ENCODE measurements at regions not wholly inside any gene's neighbourhood (a gene's known extent, or its start where the extent isn't known, plus 50 kb on each side); places are given as distances from the start of the nearest gene placed in this dataset.

DNA sequence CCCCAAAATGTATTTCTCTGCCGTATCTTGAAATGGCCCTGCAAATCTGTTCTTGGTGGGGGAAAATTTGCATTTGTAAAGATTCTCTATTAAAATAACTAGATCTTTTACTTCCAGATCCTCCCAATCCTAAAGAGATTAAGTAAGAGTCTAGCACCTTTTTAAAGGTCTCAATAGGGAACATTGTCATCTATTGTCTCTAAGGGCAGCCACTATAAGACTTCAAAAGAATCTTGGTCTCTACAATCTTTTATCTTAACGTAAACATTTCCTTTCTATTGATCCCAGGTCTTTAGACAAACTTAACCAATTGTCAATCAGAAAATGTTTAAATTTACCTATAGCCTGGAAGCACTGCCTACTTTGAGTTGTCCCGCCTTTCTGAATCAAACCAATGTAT, 1313.3 kb downstream of the ROBO2 start:
- H3K4me1 ChIP-seq (ENCODE audit: control insufficient read depth, extremely low read depth, insufficient read depth, low read length): no peaks in the 10 kb centered on the region
- H3K4me2 ChIP-seq (ENCODE audit: insufficient read depth, low read length): no peak overlapping the region
- no peak overlapping the region for H3K27ac ChIP-seq (ENCODE audit: insufficient read depth, low read depth, low read length)
- POLR2A ChIA-PET: no interaction called here
- TF ChIP-seq JUN (IDR thresholded peaks at IDR 0.05; ENCODE audit: borderline replicate concordance, insufficient read depth, insufficient read length, low read depth) (no peak), FOS (IDR thresholded peaks at IDR 0.05; ENCODE audit: borderline replicate concordance, insufficient read depth, low read length) (no peak), POLR2AphosphoS5 (IDR thresholded peaks at IDR 0.05; ENCODE audit: insufficient read depth, low read depth, low read length) (no peak)
- TF ChIP-seq, protein P1, sequence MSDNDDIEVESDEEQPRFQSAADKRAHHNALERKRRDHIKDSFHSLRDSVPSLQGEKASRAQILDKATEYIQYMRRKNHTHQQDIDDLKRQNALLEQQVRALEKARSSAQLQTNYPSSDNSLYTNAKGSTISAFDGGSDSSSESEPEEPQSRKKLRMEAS (IDR thresholded peaks at IDR 0.05; ENCODE audit: insufficient read depth, insufficient read length): no peak
- TF ChIP-seq, protein P2, sequence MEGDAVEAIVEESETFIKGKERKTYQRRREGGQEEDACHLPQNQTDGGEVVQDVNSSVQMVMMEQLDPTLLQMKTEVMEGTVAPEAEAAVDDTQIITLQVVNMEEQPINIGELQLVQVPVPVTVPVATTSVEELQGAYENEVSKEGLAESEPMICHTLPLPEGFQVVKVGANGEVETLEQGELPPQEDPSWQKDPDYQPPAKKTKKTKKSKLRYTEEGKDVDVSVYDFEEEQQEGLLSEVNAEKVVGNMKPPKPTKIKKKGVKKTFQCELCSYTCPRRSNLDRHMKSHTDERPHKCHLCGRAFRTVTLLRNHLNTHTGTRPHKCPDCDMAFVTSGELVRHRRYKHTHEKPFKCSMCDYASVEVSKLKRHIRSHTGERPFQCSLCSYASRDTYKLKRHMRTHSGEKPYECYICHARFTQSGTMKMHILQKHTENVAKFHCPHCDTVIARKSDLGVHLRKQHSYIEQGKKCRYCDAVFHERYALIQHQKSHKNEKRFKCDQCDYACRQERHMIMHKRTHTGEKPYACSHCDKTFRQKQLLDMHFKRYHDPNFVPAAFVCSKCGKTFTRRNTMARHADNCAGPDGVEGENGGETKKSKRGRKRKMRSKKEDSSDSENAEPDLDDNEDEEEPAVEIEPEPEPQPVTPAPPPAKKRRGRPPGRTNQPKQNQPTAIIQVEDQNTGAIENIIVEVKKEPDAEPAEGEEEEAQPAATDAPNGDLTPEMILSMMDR (IDR thresholded peaks at IDR 0.05; ENCODE audit: extremely low read depth in 1 of 2, insufficient read depth in 1 of 2, low read depth in 1 of 2, low read length in 2 of 2): no peak
- FAIRE-seq (no peak), DNase-seq (ENCODE audit: low read depth, low spot score) (no peak)
- H4K20me1 ChIP-seq (replicated peaks; ENCODE audit: control insufficient read depth, extremely low read depth, insufficient read depth, low read length): no peaks in the 10 kb centered on the region
- H3K9ac ChIP-seq (replicated peaks; ENCODE audit: extremely low read depth, insufficient read depth, low read length): no peak overlapping the region
- dilution Hi-C loops (cut with MboI; ENCODE audit: extremely low pct_ligation_motif_present, low sequenced_read_pairs) (no loop called here), intact Hi-C loops (cut with micrococcal nuclease) (no loop called here)
- H2AFZ ChIP-seq (ENCODE audit: low read depth, low read length): no peak overlapping the region
- BruUV-seq (replicated peaks): no TSS peak
- no peaks in the 10 kb centered on the region for H3K9me3 ChIP-seq (replicated peaks; ENCODE audit: control insufficient read depth, insufficient read depth, low read length)
- no peaks in the 10 kb centered on the region for H3K9me1 ChIP-seq (replicated peaks; ENCODE audit: control insufficient read depth, extremely low read depth, insufficient read depth, low read length)
- CTCF ChIA-PET: no interaction called here
- H3K4me3 ChIP-seq (replicated peaks in 1 of 3; ENCODE audit: insufficient read depth in 1 of 3, low read depth in 1 of 3, low read length in 3 of 3): no peak overlapping the region
- no peaks in the 10 kb centered on the region for H3K27me3 ChIP-seq (ENCODE audit: control insufficient read depth in 2 of 2, insufficient read depth in 2 of 2, low read length in 2 of 2)
- no peaks in the 10 kb centered on the region for H3K36me3 ChIP-seq (ENCODE audit: control insufficient read depth in 2 of 2, extremely low read depth in 1 of 2, insufficient read depth in 2 of 2, low read length in 2 of 2)
- no peaks in the 10 kb centered on the region for H3K79me2 ChIP-seq (ENCODE audit: control insufficient read depth, insufficient read depth, low read length)

DNA sequence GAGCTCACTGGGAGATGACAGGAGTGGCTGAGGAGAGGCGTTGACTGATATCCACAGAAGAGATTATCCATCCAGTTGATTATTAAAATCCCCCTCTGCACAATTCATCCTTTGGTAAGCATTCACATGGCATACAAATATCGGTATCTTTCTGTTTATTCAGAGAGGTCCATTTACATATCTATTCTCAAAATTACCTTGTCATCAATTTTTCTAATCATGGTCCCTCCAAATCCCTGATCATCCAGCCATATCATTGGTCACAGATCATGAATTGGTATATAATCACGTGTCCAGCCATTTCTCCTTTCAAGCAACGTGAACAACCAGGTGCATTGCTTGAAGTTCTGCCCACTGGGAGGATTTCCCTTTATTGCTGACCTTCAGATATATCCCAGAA, 1321.0 kb downstream of the ROBO2 start:
- H3K27ac ChIP-seq (ENCODE audit: insufficient read depth, low read depth, low read length): no peak overlapping the region
- no peak for TF ChIP-seq MYC (IDR thresholded peaks at IDR 0.05; ENCODE audit: low read depth, low read length)
- TF ChIP-seq GATA2 (IDR thresholded peaks at IDR 0.05; ENCODE audit: insufficient read depth, insufficient read length, low read depth, low read length): no peak
- no peak for TF ChIP-seq FOS (IDR thresholded peaks at IDR 0.05; ENCODE audit: borderline replicate concordance, insufficient read depth, low read length)
- no peak for TF ChIP-seq EZH2 (IDR thresholded peaks at IDR 0.05; ENCODE audit: borderline replicate concordance, low read depth, low read length, severe bottlenecking)
- TF ChIP-seq POLR2A (IDR thresholded peaks at IDR 0.05; ENCODE audit: low read depth, low read length): no peak
- no peak for TF ChIP-seq POLR2AphosphoS5 (IDR thresholded peaks at IDR 0.05; ENCODE audit: insufficient read depth, low read depth, low read length)
- TF ChIP-seq JUN (IDR thresholded peaks at IDR 0.05; ENCODE audit: borderline replicate concordance, insufficient read depth, insufficient read length, low read depth): no peak
- TF ChIP-seq, protein P1 (IDR thresholded peaks at IDR 0.05; ENCODE audit: insufficient read depth, insufficient read length): no peak
- TF ChIP-seq, protein P2 (IDR thresholded peaks at IDR 0.05; ENCODE audit: extremely low read depth in 1 of 2, insufficient read depth in 1 of 2, low read depth in 1 of 2, low read length in 2 of 2): no peak
- DNase-seq (ENCODE audit: low read depth, low spot score) (no peak), FAIRE-seq (no peak)
- H4K20me1 ChIP-seq (replicated peaks; ENCODE audit: control insufficient read depth, extremely low read depth, insufficient read depth, low read length): no peaks in the 10 kb centered on the region
- H3K36me3 ChIP-seq (ENCODE audit: control insufficient read depth in 2 of 2, extremely low read depth in 1 of 2, insufficient read depth in 2 of 2, low read length in 2 of 2): no peaks in the 10 kb centered on the region
- no peaks in the 10 kb centered on the region for H3K27me3 ChIP-seq (ENCODE audit: control insufficient read depth in 2 of 2, insufficient read depth in 2 of 2, low read length in 2 of 2)
- H2AFZ ChIP-seq (ENCODE audit: low read depth, low read length): no peak overlapping the region
- intact Hi-C loops (cut with micrococcal nuclease) (no loop called here), dilution Hi-C loops (cut with MboI; ENCODE audit: extremely low pct_ligation_motif_present, low sequenced_read_pairs) (no loop called here)
- H3K9me1 ChIP-seq (replicated peaks; ENCODE audit: control insufficient read depth, extremely low read depth, insufficient read depth, low read length): no peaks in the 10 kb centered on the region
- ChIA-PET POLR2A (no interaction called here), CTCF (no interaction called here)
- H3K9ac ChIP-seq (replicated peaks; ENCODE audit: extremely low read depth, insufficient read depth, low read length): no peak overlapping the region
- H3K79me2 ChIP-seq (ENCODE audit: control insufficient read depth, insufficient read depth, low read length): no peaks in the 10 kb centered on the region
- H3K4me2 ChIP-seq (ENCODE audit: insufficient read depth, low read length): no peak overlapping the region
- H3K4me3 ChIP-seq (replicated peaks in 1 of 3; ENCODE audit: insufficient read depth in 1 of 3, low read depth in 1 of 3, low read length in 3 of 3): no peak overlapping the region
- no peaks in the 10 kb centered on the region for H3K4me1 ChIP-seq (ENCODE audit: control insufficient read depth, extremely low read depth, insufficient read depth, low read length)
- H3K9me3 ChIP-seq (replicated peaks; ENCODE audit: control insufficient read depth, insufficient read depth, low read length): no peaks in the 10 kb centered on the region
- BruUV-seq (replicated peaks): no TSS peak

Data from endothelial cell of umbilical vein (primary cell).